Stomach (tissue), 4 donors: ENCODE measurements at regions not wholly inside any gene's neighbourhood (a gene's known extent, or its start where the extent isn't known, plus 50 kb on each side); places are given as distances from the start of the nearest gene placed in this dataset.
"Not testable (repeated sequence)": the region's sequence is repeated elsewhere in the genome, so short reads cannot be mapped to it uniquely, and the experiment has no call there.

Experiments used
- CTCF ChIP-seq, 7 experiments: fragments of 450-650 bp in 4 of 7; fragments of 200-600 bp in 3 of 7; sonication (generic) in 3 of 7; IDR thresholded peaks; one replicate each; pipeline ENCODE4 v1.5.1; 2016 to 2019; ENCODE audit warnings: antibody characterized with exemption in 7 of 7, control low read depth in 2 of 7, mild to moderate bottlenecking in 1 of 7
- POLR2A ChIP-seq, 4 donors: fragments of 450-650 bp; IDR thresholded peaks; one replicate each; pipeline ENCODE4 v1.6.1; 2016; ENCODE audit warnings: antibody characterized with exemption in 4 of 4, control low read depth in 2 of 4, mild to moderate bottlenecking in 1 of 4, moderate library complexity in 1 of 4

GRCh38 chr1:242914729-242915128 lies 340.4 kb downstream of the CEP170 start:
- TF ChIP-seq CTCF, POLR2A (IDR thresholded peaks at IDR 0.05): not testable (repeated sequence)
